Activated CD4-positive, CD25-positive, alpha-beta regulatory T cell (primary cell): ENCODE measurements at regions not wholly inside any gene's neighbourhood (a gene's known extent, or its start where the extent isn't known, plus 50 kb on each side); places are given as distances from the start of the nearest gene placed in this dataset.
"Not testable (repeated sequence)": the region's sequence is repeated elsewhere in the genome, so short reads cannot be mapped to it uniquely, and the experiment has no call there.

ENCODE experiments used
- DNase-seq, 4 experiments: peaks; one replicate each; lab custom pipeline; 2025; lab: John Stamatoyannopoulos, UW

DNA sequence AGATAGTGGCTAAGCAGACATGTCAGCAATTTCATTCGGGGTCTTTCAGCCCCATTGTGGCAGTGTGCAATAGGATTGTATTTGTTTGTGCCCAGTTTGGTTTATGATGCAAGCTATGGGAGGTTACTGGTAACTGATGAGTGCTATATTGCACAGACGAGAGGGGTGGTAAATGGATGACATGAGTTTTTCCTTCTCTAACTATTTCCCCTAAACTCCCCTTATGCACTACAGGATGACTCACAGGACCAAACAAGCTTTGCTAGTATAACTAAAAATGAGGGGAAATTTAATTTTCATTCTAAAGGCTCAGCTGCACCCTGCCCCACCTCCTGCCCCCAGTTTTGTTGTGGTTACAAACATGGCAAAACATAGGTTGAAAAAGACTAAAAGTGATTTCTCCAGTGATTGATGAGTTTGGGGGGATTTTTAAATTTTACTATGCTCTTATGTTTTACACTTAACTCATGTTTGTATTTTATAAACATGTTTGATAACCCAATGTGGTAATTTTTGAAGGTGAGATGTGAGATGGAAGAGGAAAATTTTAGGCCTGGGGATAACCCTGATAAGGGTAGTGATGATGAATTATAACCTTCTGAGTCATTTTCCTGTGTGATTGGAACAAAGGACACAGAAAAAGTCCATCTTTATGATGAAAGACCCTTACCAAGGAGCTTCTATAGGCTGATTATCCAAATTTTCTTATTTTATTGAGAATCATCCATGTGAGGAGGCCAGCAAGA is 60.8 kb upstream of the NAMPT start:
- DNase-seq = no peak

- DNase-seq = no peak
Observed at GRCh38 chr7:106344861-106345260, 60.1 kb upstream of the NAMPT start.

DNA sequence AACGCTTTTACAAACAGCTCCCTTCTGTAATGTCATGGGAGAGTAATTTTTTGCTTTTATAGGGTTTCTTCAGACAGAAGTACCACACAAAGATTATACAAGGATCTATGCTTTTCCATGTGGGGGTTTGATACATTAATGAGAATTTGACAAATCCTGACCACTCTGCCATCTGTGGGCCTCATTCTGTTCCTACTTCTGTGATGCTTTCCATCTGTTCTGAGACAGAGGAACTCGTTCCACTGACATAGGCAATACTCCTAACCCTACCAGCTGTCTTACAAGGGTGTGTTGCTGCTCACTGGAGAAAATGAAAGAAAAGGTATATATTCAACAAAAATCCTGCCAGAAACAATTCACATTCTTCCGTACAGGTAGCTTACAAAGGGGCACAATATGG is 59.4 kb upstream of the NAMPT start:
- DNase-seq = no peak

GRCh38 chr7:106342049-106342448 is 57.3 kb upstream of the NAMPT start:
- DNase-seq = not testable (repeated sequence)

DNA sequence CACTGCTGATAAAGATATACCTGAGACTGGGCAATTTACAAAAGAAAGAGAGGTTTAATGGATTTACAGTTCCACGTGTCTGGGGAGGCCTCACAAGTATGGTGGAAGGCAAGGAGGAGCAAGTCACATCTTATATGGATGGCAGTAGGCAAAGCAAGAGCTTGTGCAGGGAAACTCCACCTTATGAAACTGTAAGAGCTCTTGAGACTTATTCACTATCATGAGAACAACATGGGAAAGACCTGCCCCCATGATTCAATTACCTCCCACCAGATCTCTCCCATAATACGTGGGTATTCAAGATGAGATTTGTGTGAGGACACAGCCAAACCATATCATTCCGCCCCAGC is 55.4 kb upstream of the NAMPT start:
- DNase-seq = not testable (repeated sequence)

- DNase-seq = no peak
Observed at GRCh38 chr7:106339513-106340246, 54.9 kb upstream of the NAMPT start.

GRCh38 chr7:106337754-106338153 is 53.0 kb upstream of the NAMPT start:
- DNase-seq = no peak

DNA sequence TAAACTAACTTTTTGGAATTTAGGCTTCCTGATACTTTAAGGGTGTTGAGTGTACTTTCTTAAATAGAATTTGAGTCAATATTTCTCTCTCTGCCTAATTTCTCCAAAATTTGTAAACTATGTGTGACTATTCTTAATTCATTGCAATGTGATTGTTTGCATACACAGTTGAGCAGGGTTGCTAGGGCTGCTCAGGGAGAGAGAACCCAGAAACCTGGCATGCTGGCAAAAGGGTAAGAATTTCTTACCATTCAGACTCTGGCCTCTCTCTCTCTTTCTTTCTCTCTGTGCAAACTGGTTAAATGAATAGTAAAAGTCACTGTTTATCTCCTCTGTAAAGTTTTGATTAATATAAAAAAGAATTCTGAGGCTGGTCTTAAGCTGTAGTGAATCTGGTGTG is 51.0 kb upstream of the NAMPT start:
- no peak for DNase-seq
